Neural crest cell (in vitro differentiated cells): ENCODE measurements at regions not wholly inside any gene's neighbourhood (a gene's known extent, or its start where the extent isn't known, plus 50 kb on each side); places are given as distances from the start of the nearest gene placed in this dataset.

ENCODE experiments used
- DNase-seq: peaks from one replicate; pipeline ENCODE4 v3.0.0; 2021; ENCODE audit warnings: low read depth, mixed read lengths, low spot score
- H3K27ac Mint-ChIP-seq: one replicate; pipeline ENCODE4 v1.8.0; 2021; ENCODE audit warnings: mild to moderate bottlenecking, mixed read lengths; ENCODE audit not compliant: unreplicated experiment
- H3K27me3 Mint-ChIP-seq: 2 replicates; pipeline ENCODE4 v1.8.0; 2021; ENCODE audit warnings: low read depth, mild to moderate bottlenecking, mixed read lengths
- H3K36me3 Mint-ChIP-seq: 2 replicates; pipeline ENCODE4 v1.8.0; 2021; ENCODE audit warnings: low read depth, mild to moderate bottlenecking, mixed read lengths
- H3K4me1 Mint-ChIP-seq: 2 replicates; pipeline ENCODE4 v1.8.0; 2021; ENCODE audit warnings: mixed read lengths
- H3K4me3 Mint-ChIP-seq: one replicate; pipeline ENCODE4 v1.8.0; 2021; ENCODE audit warnings: mild to moderate bottlenecking, mixed read lengths
- H3K9me3 Mint-ChIP-seq: 2 replicates; pipeline ENCODE4 v1.8.0; 2021; ENCODE audit warnings: mixed read lengths
- TF ChIP-seq, protein P1 (sequence below): fragments of 200-600 bp; sonication (generic); conservative IDR thresholded peaks from 2 replicates; pipeline ENCODE4 v1.5.0; 2021; ENCODE audit warnings: antibody characterized with exemption, mild to moderate bottlenecking

DNA sequence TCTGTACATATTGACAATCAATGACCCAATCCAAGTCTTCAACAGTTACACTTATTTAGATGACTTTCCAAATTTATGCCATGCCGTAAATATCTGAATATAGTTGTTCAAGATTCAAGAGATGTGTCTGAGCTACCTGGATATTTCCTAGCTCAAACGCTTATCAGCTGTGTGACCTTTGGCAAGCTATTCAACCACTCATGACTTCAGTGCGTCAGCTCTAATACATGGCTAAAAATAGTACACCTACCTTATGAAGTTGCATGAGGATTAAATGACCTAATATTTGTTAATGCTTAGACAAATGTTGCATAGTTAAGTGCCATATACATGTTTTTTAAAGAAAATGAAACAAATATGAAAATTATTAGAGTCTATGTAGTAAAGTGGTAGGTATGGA, 704.1 kb downstream of the OLFM4 start:
- H3K36me3 Mint-ChIP-seq: no peaks in the 10 kb centered on the region
- no peaks in the 10 kb centered on the region for H3K27me3 Mint-ChIP-seq
- H3K9me3 Mint-ChIP-seq: no peaks in the 10 kb centered on the region
- DNase-seq: no peak
- no peaks in the 10 kb centered on the region for H3K4me1 Mint-ChIP-seq
- H3K27ac Mint-ChIP-seq: no peak overlapping the region
- TF ChIP-seq, protein P1, sequence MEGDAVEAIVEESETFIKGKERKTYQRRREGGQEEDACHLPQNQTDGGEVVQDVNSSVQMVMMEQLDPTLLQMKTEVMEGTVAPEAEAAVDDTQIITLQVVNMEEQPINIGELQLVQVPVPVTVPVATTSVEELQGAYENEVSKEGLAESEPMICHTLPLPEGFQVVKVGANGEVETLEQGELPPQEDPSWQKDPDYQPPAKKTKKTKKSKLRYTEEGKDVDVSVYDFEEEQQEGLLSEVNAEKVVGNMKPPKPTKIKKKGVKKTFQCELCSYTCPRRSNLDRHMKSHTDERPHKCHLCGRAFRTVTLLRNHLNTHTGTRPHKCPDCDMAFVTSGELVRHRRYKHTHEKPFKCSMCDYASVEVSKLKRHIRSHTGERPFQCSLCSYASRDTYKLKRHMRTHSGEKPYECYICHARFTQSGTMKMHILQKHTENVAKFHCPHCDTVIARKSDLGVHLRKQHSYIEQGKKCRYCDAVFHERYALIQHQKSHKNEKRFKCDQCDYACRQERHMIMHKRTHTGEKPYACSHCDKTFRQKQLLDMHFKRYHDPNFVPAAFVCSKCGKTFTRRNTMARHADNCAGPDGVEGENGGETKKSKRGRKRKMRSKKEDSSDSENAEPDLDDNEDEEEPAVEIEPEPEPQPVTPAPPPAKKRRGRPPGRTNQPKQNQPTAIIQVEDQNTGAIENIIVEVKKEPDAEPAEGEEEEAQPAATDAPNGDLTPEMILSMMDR: no peak
- H3K4me3 Mint-ChIP-seq: no peak overlapping the region

- H3K36me3 Mint-ChIP-seq: no peaks in the 10 kb centered on the region
- no peak overlapping the region for H3K4me3 Mint-ChIP-seq
Measured at GRCh38 chr13:53743906-53744305, 715.3 kb downstream of the OLFM4 start.

DNA sequence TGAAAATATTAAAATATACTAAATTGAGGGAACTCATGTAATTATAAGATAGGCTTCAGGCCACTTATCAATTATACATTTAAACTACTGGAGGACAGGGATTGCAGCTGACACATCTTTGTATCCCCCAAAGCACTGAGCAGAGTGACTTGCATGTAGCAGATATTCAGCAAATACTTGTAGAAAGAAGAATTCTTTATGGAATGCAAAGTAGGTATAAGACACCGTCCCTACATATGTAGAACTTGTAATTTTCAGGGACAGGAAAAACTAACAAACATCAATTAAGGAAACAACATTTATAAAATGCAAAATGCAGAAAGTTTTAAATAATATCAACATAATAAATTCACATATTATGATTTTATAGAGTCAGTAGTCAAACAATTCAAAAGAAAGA, 719.2 kb downstream of the OLFM4 start:
- Mint-ChIP-seq H3K4me1 (no peaks in the 10 kb centered on the region), H3K27me3 (no peaks in the 10 kb centered on the region)

More at GRCh38 chr13:53743906-53744305, 715.3 kb downstream of the OLFM4 start:
- TF ChIP-seq, protein P1: no peak
- Mint-ChIP-seq H3K27me3 (no peaks in the 10 kb centered on the region), H3K27ac (no peak overlapping the region), H3K9me3 (no peaks in the 10 kb centered on the region), H3K4me1 (no peaks in the 10 kb centered on the region)
- no peak for DNase-seq

GRCh38 chr13:53749306-53749705, 720.7 kb downstream of the OLFM4 start:
- no peak for DNase-seq
- Mint-ChIP-seq H3K36me3 (no peaks in the 10 kb centered on the region), H3K4me3 (no peak overlapping the region), H3K4me1 (no peaks in the 10 kb centered on the region), H3K27ac (no peak overlapping the region), H3K9me3 (no peaks in the 10 kb centered on the region), H3K27me3 (no peaks in the 10 kb centered on the region)
- TF ChIP-seq, protein P1: no peak

More for the DNA sequence above, 719.2 kb downstream of the OLFM4 start:
- DNase-seq: no peak
- TF ChIP-seq, protein P1: no peak
- H3K4me3 Mint-ChIP-seq: no peak overlapping the region
- H3K27ac Mint-ChIP-seq: no peak overlapping the region
- H3K9me3 Mint-ChIP-seq: no peaks in the 10 kb centered on the region
- H3K36me3 Mint-ChIP-seq: no peaks in the 10 kb centered on the region

DNA sequence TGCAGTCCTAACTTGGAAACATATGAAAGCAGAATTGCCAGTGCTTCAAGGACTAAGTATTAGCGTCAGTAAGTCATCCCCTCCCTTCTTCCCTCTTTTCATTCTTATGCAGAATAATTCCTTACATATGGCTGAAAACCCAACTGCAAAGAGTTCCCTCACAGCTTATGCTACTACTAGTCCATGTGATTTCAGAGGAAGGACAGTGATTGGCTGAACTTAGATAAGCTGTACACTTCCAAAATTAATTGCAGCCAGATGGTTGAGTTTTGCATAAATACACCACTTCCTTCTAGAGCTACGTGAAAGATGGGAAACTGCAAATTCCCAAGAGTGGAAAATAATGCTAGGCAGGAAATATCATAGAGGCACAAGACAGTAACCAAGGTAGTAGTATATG, 730.4 kb downstream of the OLFM4 start:
- TF ChIP-seq, protein P1: no peak
- H3K27me3 Mint-ChIP-seq: no peaks in the 10 kb centered on the region
- H3K27ac Mint-ChIP-seq: no peak overlapping the region
- peaks cover 6% of the 10 kb centered on the region for H3K9me3 Mint-ChIP-seq
- no peak overlapping the region for H3K4me3 Mint-ChIP-seq
- no peaks in the 10 kb centered on the region for H3K36me3 Mint-ChIP-seq
- no peak for DNase-seq
- no peaks in the 10 kb centered on the region for H3K4me1 Mint-ChIP-seq

- Mint-ChIP-seq H3K4me1 (no peaks in the 10 kb centered on the region), H3K4me3 (no peak overlapping the region), H3K27ac (no peak overlapping the region), H3K9me3 (peaks cover 7% of the 10 kb centered on the region), H3K36me3 (no peaks in the 10 kb centered on the region), H3K27me3 (no peaks in the 10 kb centered on the region)
- TF ChIP-seq, protein P1: peak; percentile 41
- DNase-seq: no peak
Measured at GRCh38 chr13:53775807-53776206, 747.2 kb downstream of the OLFM4 start.
